GM19025 (cell line): ENCODE measurements at regions not wholly inside any gene's neighbourhood (a gene's known extent, or its start where the extent isn't known, plus 50 kb on each side); places are given as distances from the start of the nearest gene placed in this dataset.
"Not testable (repeated sequence)": the region's sequence is repeated elsewhere in the genome, so short reads cannot be mapped to it uniquely, and the experiment has no call there.

Experiments used
- ATAC-seq: cut with Tn5 transposase; IDR thresholded peaks from one replicate; pipeline ENCODE4 v1.9.1; 2021; ENCODE audit warnings: mild to moderate bottlenecking, low read depth, moderate library complexity; ENCODE audit not compliant: unreplicated experiment

- no peak for ATAC-seq
Measured at GRCh38 chr6:144429753-144430152, 144.6 kb downstream of the UTRN start.

DNA sequence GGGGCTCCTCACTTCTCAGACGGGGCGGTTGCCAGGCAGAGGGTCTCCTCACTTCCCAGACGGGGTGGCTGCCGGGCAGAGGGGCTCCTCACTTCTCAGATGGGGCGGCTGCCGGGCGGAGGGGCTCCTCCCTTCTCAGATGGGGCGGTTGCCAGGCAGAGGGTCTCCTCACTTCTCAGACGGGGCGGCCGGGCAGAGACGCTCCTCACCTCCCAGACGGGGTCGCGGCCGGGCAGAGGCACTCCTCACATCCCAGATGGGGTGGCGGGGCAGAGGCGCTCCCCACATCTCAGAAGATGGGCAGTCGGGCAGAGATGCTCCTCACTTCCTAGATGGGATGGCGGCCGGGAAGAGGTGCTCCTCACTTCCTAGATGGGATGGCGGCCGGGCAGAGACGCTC, 148.3 kb downstream of the UTRN start:
- ATAC-seq: not testable (repeated sequence)

- ATAC-seq: no peak
Measured at GRCh38 chr6:144434308-144434990, 149.3 kb downstream of the UTRN start.

GRCh38 chr6:144435602-144436426, 150.7 kb downstream of the UTRN start:
- no peak for ATAC-seq

GRCh38 chr6:144437105-144437504, 152.0 kb downstream of the UTRN start:
- ATAC-seq: no peak

GRCh38 chr6:144438103-144438502, 153.0 kb downstream of the UTRN start:
- no peak for ATAC-seq

DNA sequence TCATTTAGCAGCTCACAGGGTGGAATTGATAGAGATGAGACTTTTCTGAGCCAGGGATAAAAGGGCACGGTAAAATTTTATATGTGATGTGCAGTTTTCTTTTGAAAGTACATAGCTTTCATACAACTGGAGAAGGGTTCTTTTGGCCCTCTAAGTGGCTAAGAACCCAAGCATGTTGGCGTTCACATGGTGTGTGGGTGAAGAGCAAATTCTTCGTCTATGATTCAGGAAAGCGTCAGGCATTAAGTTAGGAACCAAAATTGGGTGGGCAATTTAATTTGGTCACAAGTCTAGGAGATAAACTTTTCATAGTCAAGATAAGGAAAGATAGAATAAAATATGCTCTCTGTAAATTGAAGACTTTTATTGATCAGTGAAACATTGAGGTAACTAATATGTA, 153.9 kb downstream of the UTRN start:
- ATAC-seq: no peak

- ATAC-seq: not testable (repeated sequence)
Measured at GRCh38 chr6:144441801-144442200, 156.7 kb downstream of the UTRN start.

- ATAC-seq: no peak
Measured at GRCh38 chr6:144443157-144443556, 158.0 kb downstream of the UTRN start.

GRCh38 chr6:144447472-144447871, 162.3 kb downstream of the UTRN start:
- no peak for ATAC-seq

GRCh38 chr6:144449218-144449617, 164.1 kb downstream of the UTRN start:
- ATAC-seq: no peak

DNA sequence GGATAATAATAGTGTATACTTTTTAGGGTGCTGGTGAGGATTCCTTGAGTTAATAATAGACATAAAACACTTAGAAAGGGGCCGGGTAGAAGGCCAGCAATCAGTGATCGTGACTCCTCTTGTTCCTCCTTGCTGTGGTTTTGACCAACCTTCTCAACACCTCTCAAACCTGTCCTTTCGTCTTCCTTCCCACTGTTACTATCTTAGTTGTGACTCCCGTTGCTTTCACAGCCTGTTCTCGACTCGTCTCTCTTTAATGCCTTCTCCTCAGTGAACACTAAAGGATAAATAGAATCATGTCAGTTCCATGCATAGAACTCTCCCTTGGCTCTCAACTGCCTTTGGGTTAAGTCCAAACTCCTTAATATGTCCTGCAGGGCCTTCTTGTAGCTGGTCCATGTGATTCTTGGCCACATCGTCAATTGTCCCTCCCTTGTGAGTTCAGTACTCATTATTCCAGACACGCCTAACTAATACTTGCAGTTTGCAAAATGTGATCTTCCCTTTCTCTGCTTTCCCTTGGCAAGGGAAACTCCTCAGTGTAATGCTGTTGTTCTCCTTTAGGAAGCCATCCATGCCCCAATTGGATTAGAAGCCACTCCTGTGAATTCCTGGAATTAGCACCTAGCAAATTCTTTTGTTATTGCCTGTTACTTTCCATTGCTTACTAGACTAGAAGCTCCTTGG, 164.9 kb downstream of the UTRN start:
- no peak for ATAC-seq

- peak; percentile 90 for ATAC-seq
Measured at GRCh38 chr6:144460327-144461095, 175.4 kb downstream of the UTRN start.

- ATAC-seq: no peak
Measured at GRCh38 chr6:144462058-144462457, 176.9 kb downstream of the UTRN start.

DNA sequence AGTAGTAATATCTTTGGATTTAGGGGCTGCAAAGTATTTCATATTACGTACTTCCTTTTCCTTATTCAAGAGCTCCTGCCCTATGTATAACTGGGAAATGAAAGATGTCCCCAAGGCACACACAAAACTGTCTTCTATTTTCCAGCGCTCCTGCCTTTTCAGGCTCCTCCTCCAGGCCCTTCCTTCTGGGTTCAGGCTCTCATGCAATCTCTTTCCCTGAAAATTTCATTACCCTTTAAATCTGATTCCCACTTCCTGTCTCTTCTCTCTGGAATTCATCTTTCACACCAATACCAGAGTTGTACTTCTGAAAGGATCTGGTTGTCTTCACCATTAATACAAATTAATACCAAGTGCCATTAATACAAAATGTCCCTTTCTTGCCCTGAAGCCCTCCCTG, 181.6 kb downstream of the UTRN start:
- no peak for ATAC-seq

- ATAC-seq: no peak
Measured at GRCh38 chr6:144467172-144467762, 182.1 kb downstream of the UTRN start.

DNA sequence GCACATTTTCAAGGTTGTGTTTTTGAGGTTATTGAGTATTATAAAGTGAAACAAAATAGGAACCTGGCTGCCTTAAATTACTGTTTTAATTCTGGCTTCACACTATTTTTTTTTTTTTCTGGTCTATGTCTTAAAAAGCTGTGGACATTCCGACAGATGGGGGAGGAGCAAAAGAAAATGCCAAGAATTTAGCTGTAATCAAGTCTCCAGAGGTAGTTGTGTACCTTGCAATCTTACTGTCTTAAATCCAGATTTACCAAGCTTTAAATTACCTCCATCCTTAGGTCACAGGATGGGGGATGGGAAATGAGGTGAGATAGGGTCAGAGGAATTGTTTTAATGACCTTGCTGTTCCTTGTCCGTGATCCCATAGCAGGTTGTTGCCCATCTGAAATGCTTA, 182.8 kb downstream of the UTRN start:
- no peak for ATAC-seq

GRCh38 chr6:144468709-144469108, 183.6 kb downstream of the UTRN start:
- no peak for ATAC-seq

DNA sequence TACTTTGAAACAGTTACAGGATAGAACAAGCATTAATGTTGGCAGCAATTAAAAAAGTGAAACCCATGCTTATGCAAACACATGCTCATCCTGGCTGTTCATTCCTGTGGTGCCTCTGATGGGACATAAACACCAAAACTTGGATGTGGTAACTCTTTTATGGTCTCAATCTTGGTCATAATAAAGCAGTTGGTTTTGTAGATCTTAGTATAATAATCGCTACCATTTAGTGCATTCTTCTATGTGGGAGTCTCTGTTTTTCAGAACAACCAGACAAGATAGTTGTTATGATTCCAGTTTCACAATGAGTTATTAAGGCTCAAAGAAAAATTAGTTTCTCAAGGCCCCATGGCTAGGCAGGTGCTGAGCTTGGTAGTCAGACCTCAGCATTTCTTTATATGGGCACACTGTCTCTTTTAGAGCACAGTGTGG, 184.0 kb downstream of the UTRN start:
- ATAC-seq: no peak

- not testable (repeated sequence) for ATAC-seq
Measured at GRCh38 chr6:144470201-144470600, 185.1 kb downstream of the UTRN start.
